GM12878 (cell line): ENCODE measurements at regions not wholly inside any gene's neighbourhood (a gene's known extent, or its start where the extent isn't known, plus 50 kb on each side); places are given as distances from the start of the nearest gene placed in this dataset.

Source experiments
- JUNB ChIP-seq: IDR thresholded peaks from 2 replicates; pipeline ENCODE4 v1.6.1; 2016; ENCODE audit warnings: antibody characterized with exemption, mild to moderate bottlenecking
- JUND ChIP-seq: IDR thresholded peaks from 2 replicates; pipeline ENCODE4 v1.6.1; 2012; ENCODE audit warnings: low read depth, mild to moderate bottlenecking, low read length, improper control_type of control experiment, moderate library complexity
- POLR2A ChIP-seq: IDR thresholded peaks from 2 replicates; pipeline ENCODE4 v1.6.1; 2011; ENCODE audit warnings: low read depth, mild to moderate bottlenecking, low read length
- RB1 ChIP-seq: fragments of 450-650 bp; formaldehyde crosslinking; IDR thresholded peaks from 2 replicates; pipeline ENCODE4 v1.6.1; 2017; ENCODE audit warnings: mild to moderate bottlenecking, borderline replicate concordance
- TBL1XR1 ChIP-seq: IDR thresholded peaks from 2 replicates; pipeline ENCODE4 v1.6.1; 2012; ENCODE audit warnings: low read depth, low read length, improper control_type of control experiment
- ZNF24 ChIP-seq: fragments of 450-650 bp; IDR thresholded peaks from 2 replicates; pipeline ENCODE4 v1.6.1; 2017; ENCODE audit warnings: antibody characterized with exemption, mild to moderate bottlenecking
- TF ChIP-seq, protein P1 (sequence below): IDR thresholded peaks from 2 replicates; pipeline ENCODE4 v1.6.1; 2012; ENCODE audit warnings: low read depth, low read length, improper control_type of control experiment
- TF ChIP-seq, protein P2 (sequence below), 3 experiments: IDR thresholded peaks in 2 of 3; conservative IDR thresholded peaks in 1 of 3; 2 replicates each; pipeline ENCODE4 v1.5.1; 2011; ENCODE audit warnings: low read depth in 3 of 3, low read length in 3 of 3, mild to moderate bottlenecking in 3 of 3, control low read depth in 2 of 3, moderate library complexity in 2 of 3, inconsistent platforms in 1 of 3, mixed read lengths in 1 of 3; ENCODE audit not compliant: control insufficient read depth in 2 of 3, insufficient read depth in 1 of 3; ENCODE audit errors: extremely low read depth in 1 of 3
- TF ChIP-seq, protein P3 (sequence below): IDR thresholded peaks from 2 replicates; pipeline ENCODE4 v1.6.1; 2012; ENCODE audit warnings: low read length, inconsistent platforms

DNA sequence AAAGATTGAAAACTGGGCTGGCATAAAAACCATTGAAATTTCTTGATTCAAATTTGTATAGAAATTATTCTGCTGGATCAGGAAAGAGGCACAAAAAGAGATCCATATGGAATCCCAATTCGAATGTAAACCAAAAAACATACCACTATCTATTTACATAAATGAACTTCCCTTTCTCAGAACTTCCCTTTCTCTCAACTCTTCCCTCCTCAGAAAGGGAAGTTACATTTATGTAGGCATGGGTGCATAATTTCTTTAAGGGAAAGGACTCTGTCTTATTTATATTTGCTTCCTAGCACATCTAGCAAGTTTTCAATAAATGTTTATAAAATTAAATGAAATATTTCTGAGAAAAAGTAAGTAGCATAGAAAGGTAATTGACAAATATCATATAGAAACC, 398.1 kb upstream of the ATP5MC3 start:
- TF ChIP-seq JUND = no peak
- TF ChIP-seq TBL1XR1 = no peak
- TF ChIP-seq ZNF24 = no peak
- TF ChIP-seq, protein P1, sequence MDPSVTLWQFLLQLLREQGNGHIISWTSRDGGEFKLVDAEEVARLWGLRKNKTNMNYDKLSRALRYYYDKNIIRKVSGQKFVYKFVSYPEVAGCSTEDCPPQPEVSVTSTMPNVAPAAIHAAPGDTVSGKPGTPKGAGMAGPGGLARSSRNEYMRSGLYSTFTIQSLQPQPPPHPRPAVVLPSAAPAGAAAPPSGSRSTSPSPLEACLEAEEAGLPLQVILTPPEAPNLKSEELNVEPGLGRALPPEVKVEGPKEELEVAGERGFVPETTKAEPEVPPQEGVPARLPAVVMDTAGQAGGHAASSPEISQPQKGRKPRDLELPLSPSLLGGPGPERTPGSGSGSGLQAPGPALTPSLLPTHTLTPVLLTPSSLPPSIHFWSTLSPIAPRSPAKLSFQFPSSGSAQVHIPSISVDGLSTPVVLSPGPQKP = no peak
- no peak for TF ChIP-seq POLR2A
- TF ChIP-seq, protein P2, sequence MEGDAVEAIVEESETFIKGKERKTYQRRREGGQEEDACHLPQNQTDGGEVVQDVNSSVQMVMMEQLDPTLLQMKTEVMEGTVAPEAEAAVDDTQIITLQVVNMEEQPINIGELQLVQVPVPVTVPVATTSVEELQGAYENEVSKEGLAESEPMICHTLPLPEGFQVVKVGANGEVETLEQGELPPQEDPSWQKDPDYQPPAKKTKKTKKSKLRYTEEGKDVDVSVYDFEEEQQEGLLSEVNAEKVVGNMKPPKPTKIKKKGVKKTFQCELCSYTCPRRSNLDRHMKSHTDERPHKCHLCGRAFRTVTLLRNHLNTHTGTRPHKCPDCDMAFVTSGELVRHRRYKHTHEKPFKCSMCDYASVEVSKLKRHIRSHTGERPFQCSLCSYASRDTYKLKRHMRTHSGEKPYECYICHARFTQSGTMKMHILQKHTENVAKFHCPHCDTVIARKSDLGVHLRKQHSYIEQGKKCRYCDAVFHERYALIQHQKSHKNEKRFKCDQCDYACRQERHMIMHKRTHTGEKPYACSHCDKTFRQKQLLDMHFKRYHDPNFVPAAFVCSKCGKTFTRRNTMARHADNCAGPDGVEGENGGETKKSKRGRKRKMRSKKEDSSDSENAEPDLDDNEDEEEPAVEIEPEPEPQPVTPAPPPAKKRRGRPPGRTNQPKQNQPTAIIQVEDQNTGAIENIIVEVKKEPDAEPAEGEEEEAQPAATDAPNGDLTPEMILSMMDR (IDR thresholded peaks at IDR 0.05 in 2 of 3, conservative IDR thresholded peaks at IDR 0.05 in 1 of 3; ENCODE audit: control insufficient read depth in 2 of 3, extremely low read depth in 1 of 3, insufficient read depth in 1 of 3, low read depth in 3 of 3, low read length in 3 of 3) = no peak
- no peak for TF ChIP-seq RB1
- no peak for TF ChIP-seq JUNB
- TF ChIP-seq, protein P3, sequence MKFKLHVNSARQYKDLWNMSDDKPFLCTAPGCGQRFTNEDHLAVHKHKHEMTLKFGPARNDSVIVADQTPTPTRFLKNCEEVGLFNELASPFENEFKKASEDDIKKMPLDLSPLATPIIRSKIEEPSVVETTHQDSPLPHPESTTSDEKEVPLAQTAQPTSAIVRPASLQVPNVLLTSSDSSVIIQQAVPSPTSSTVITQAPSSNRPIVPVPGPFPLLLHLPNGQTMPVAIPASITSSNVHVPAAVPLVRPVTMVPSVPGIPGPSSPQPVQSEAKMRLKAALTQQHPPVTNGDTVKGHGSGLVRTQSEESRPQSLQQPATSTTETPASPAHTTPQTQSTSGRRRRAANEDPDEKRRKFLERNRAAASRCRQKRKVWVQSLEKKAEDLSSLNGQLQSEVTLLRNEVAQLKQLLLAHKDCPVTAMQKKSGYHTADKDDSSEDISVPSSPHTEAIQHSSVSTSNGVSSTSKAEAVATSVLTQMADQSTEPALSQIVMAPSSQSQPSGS = no peak
